ENCODE measurements at regions not wholly inside any gene's neighbourhood (a gene's known extent, or its start where the extent isn't known, plus 50 kb on each side); places are given as distances from the start of the nearest gene placed in this dataset.
"Not testable (repeated sequence)": the region's sequence is repeated elsewhere in the genome, so short reads cannot be mapped to it uniquely, and the experiment has no call there.

DNA sequence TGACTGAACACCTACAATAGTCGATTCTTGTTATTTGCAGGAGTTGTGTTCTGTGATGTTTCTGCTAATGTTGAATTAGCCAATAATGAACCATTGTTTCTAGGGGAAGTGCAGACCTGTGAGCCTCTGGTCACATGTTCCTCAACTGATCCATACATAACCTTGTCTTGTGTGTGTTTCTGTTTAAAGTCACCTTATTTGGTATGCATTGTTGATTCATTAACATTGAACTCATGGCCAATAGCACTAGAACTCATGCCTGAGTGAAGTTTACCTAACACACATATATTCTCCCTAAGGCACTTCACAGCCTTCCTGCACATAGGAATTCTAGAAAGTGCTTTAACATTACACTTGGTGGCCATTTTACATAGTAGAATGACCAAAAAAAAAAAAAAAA is 271.8 kb upstream of the PLET1 start:
- DNase-seq (ENCODE audit: insufficient read length, low spot score) (no peak), FAIRE-seq (no peak)
- no peak for TF ChIP-seq POLR2A (IDR thresholded peaks at IDR 0.05; ENCODE audit: low read depth, low read length)
- TF ChIP-seq POLR2AphosphoS5 (IDR thresholded peaks at IDR 0.05; ENCODE audit: low read depth, low read length): no peak
- no peak for TF ChIP-seq TAF1 (IDR thresholded peaks at IDR 0.05; ENCODE audit: low read depth, low read length)
- TF ChIP-seq SPI1 (IDR thresholded peaks at IDR 0.05; ENCODE audit: low read depth, low read length): no peak
- TF ChIP-seq PAX5 (IDR thresholded peaks at IDR 0.05; ENCODE audit: insufficient read depth, low read length, severe bottlenecking): no peak
- no peak for TF ChIP-seq POU2F2 (IDR thresholded peaks at IDR 0.05; ENCODE audit: low read depth, low read length)

DNA sequence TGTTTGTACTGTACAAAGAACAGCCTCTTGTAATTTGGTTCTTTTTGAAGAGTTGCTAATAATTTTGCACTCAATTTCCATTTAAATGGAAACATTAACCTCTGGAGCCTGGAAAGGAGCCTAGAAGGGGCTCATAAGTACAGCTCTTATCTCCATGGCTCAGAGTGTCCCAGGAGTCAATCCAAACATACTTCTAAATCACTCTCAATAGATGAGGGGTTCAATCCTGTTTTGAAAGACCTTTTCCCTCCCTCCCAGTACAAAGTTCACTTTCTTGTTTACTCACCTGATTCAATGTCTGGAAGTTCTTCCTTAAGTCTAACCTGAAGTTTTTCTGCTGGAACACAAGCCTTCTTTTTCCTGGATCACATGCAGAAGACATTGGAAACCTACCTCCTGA is 273.0 kb upstream of the PLET1 start:
- DNase-seq (ENCODE audit: insufficient read length, low spot score) (no peak), FAIRE-seq (no peak)
- no peak for TF ChIP-seq POU2F2 (IDR thresholded peaks at IDR 0.05; ENCODE audit: low read depth, low read length)
- no peak for TF ChIP-seq POLR2A (IDR thresholded peaks at IDR 0.05; ENCODE audit: low read depth, low read length)
- no peak for TF ChIP-seq POLR2AphosphoS5 (IDR thresholded peaks at IDR 0.05; ENCODE audit: low read depth, low read length)
- TF ChIP-seq PAX5 (IDR thresholded peaks at IDR 0.05; ENCODE audit: insufficient read depth, low read length, severe bottlenecking): no peak
- TF ChIP-seq SPI1 (IDR thresholded peaks at IDR 0.05; ENCODE audit: low read depth, low read length): no peak
- TF ChIP-seq TAF1 (IDR thresholded peaks at IDR 0.05; ENCODE audit: low read depth, low read length): no peak

DNA sequence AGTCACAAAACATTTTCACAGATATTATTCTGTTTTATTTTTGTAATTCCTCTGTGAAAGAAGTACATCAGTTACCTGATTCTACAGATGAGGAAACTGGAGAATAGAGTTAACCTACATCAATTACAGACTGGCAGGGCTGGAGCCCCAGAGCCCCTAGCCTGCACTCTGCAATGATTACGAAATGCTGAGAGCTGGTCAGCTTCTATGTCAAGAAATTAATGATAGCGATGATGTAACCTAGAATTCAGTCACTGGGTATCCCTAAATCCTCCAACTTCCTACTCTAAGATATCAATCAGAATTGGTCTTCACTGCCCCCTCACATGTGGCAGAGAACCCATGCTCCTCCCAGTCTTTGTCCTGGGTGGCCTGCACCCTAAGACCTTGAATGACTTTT is 273.5 kb upstream of the PLET1 start:
- TF ChIP-seq POU2F2 (IDR thresholded peaks at IDR 0.05; ENCODE audit: low read depth, low read length): no peak
- TF ChIP-seq POLR2AphosphoS5 (IDR thresholded peaks at IDR 0.05; ENCODE audit: low read depth, low read length): no peak
- TF ChIP-seq POLR2A (IDR thresholded peaks at IDR 0.05; ENCODE audit: low read depth, low read length): no peak
- TF ChIP-seq PAX5 (IDR thresholded peaks at IDR 0.05; ENCODE audit: insufficient read depth, low read length, severe bottlenecking): no peak
- TF ChIP-seq TAF1 (IDR thresholded peaks at IDR 0.05; ENCODE audit: low read depth, low read length): no peak
- no peak for TF ChIP-seq SPI1 (IDR thresholded peaks at IDR 0.05; ENCODE audit: low read depth, low read length)
- FAIRE-seq: no peak
- DNase-seq (ENCODE audit: insufficient read length, low spot score): no peak

DNA sequence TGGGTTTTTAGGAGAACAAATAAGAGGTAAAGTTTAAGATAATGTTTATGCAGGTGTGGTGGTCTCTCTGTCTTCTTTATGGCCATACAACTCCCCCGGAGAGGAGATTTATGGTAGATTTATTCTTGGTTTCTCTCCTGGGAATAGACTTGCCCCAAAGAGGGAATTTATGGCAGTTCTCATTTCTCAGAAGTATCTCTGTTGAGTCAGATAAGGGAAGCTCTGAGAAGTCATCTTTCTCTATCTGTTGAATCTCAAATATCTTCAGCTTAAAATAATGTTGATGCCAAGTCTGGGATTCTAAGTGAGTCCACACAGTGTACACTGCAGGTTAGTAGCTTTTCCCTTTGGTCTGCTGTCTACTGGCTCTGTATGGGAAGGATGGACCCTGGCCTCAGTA is 276.4 kb upstream of the PLET1 start:
- TF ChIP-seq POLR2A (IDR thresholded peaks at IDR 0.05; ENCODE audit: low read depth, low read length): no peak
- TF ChIP-seq POLR2AphosphoS5 (IDR thresholded peaks at IDR 0.05; ENCODE audit: low read depth, low read length): no peak
- no peak for TF ChIP-seq SPI1 (IDR thresholded peaks at IDR 0.05; ENCODE audit: low read depth, low read length)
- TF ChIP-seq TAF1 (IDR thresholded peaks at IDR 0.05; ENCODE audit: low read depth, low read length): no peak
- no peak for TF ChIP-seq POU2F2 (IDR thresholded peaks at IDR 0.05; ENCODE audit: low read depth, low read length)
- no peak for TF ChIP-seq PAX5 (IDR thresholded peaks at IDR 0.05; ENCODE audit: insufficient read depth, low read length, severe bottlenecking)
- no peak for DNase-seq (ENCODE audit: insufficient read length, low spot score)
- FAIRE-seq: no peak

DNA sequence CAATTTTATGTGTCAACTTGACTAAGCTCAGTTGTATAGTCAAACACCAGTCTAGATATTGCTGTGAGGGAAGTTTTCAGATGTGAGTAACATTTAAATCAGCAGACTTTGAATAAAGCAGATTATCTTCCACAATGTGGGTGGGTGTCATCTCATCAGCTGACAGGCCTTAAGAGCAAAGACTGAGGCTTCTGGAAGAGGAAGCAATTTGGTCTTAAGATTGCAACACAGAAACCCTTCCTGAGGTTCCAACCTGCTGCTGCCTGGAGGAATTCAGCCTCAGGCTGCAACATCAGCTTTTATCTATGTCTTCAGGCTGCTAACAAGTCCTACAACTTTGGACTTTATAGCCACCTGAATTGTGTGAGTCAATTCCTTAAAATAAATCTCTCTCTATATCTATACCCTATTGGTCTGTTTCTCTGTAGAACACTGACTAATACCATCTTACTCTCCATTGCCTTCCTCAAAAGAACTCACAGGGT is 277.2 kb upstream of the PLET1 start:
- TF ChIP-seq TAF1 (IDR thresholded peaks at IDR 0.05; ENCODE audit: low read depth, low read length) (no peak), SPI1 (IDR thresholded peaks at IDR 0.05; ENCODE audit: low read depth, low read length) (no peak), PAX5 (IDR thresholded peaks at IDR 0.05; ENCODE audit: insufficient read depth, low read length, severe bottlenecking) (no peak), POLR2AphosphoS5 (IDR thresholded peaks at IDR 0.05; ENCODE audit: low read depth, low read length) (no peak)
- FAIRE-seq: no peak
- DNase-seq (ENCODE audit: insufficient read length, low spot score): no peak

DNA sequence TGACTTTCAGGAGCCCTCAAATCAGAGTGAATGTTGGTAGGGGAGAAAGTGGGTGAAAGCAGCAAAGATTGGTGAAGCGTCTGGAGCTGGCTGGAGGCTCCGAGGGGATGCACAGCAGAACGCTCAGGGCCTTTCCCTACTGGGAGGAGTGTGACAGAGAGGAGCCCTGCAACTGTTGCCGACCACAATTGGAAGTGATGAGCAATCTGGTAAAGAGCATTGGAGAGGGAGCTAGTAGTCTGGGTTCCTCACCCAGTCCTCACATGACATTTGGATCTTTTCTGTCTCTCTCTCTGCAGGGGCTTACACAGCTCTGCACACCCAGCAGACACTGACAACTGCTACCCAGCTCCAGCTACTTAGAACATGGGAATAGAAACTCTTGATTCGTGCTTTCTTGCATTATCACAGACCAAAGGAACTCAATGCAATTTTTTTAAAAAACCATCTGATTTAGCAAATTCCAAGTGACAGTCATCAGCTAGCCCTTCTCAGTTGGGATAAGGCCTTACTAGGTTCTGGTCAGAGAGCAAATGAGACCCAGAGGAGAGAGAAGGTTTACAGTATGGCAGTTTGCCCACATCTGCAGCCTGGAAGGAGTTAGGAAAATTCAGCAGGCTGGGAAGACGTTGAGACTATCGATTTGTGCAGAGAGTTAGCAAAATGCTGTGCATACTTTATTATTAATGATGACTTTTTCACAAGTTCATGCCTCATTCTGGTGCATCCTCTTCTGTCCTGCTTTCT is 278.0 kb upstream of the PLET1 start:
- DNase-seq (ENCODE audit: insufficient read length, low spot score) (no peak), FAIRE-seq (no peak)
- TF ChIP-seq TAF1 (IDR thresholded peaks at IDR 0.05; ENCODE audit: low read depth, low read length): no peak
- no peak for TF ChIP-seq POLR2AphosphoS5 (IDR thresholded peaks at IDR 0.05; ENCODE audit: low read depth, low read length)
- TF ChIP-seq PAX5 (IDR thresholded peaks at IDR 0.05; ENCODE audit: insufficient read depth, low read length, severe bottlenecking): no peak
- no peak for TF ChIP-seq POU2F2 (IDR thresholded peaks at IDR 0.05; ENCODE audit: low read depth, low read length)
- TF ChIP-seq SPI1 (IDR thresholded peaks at IDR 0.05; ENCODE audit: low read depth, low read length): no peak
- no peak for TF ChIP-seq POLR2A (IDR thresholded peaks at IDR 0.05; ENCODE audit: low read depth, low read length)

DNA sequence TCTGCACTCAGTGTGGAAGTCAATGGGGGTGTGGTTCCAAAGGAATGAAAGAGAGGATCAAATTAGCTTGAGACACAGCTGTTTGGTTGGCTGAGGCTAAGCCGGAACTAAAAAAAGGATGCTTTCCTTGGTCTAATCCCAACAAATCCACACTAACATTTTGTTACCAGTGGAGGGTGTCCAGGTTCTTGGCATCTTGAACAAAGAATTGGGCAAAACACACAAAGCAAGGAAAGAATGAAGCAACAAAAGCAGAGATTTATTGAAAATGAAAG is 278.6 kb upstream of the PLET1 start:
- not testable (repeated sequence) for DNase-seq (ENCODE audit: insufficient read length, low spot score); FAIRE-seq

DNA sequence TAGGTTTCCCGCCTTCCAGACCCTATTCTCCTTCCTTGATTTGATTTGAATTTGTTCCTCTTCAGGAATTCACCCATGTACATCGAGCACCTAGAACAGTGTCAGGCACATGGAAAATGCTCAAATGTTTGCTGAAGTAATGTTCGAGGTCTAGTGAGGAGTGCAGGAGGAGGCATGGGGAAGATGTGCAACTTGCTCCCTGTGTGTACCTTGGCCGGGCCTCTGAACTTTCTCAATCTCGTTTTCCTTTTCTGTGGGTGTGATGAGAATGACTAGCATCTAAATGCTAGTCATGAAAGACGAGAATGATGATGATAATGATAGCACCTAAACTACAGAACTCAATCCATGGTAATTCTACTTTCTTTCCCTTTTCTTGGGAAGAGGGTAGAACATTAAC is 279.1 kb upstream of the PLET1 start:
- FAIRE-seq: peak; percentile 35
- TF ChIP-seq TAF1 (IDR thresholded peaks at IDR 0.05; ENCODE audit: low read depth, low read length) (no peak), POLR2A (IDR thresholded peaks at IDR 0.05; ENCODE audit: low read depth, low read length) (no peak), POU2F2 (IDR thresholded peaks at IDR 0.05; ENCODE audit: low read depth, low read length) (no peak), PAX5 (IDR thresholded peaks at IDR 0.05; ENCODE audit: insufficient read depth, low read length, severe bottlenecking) (no peak), SPI1 (IDR thresholded peaks at IDR 0.05; ENCODE audit: low read depth, low read length) (no peak), POLR2AphosphoS5 (IDR thresholded peaks at IDR 0.05; ENCODE audit: low read depth, low read length) (no peak)
- DNase-seq (ENCODE audit: insufficient read length, low spot score): no peak

DNA sequence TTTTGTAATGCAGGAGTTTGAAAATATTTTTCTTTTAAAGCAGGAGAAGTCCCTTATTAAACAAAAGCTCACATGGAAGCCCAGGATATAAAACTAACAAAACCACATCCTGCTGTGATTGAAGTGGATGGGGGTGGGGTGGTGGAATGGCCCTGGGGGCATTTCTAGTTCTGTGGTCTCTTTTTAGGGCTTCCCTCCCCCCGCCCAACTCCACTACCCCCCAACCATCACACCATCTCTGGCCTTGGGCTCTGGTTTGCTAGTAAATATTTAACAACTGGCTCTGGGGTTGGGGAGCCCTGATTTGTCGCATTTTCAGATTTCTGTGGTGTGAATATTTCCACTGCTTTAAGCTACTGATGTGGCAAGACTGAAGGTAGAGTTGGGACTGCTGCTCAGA is 279.6 kb upstream of the PLET1 start:
- TF ChIP-seq POLR2AphosphoS5 (IDR thresholded peaks at IDR 0.05; ENCODE audit: low read depth, low read length) (no peak), PAX5 (IDR thresholded peaks at IDR 0.05; ENCODE audit: insufficient read depth, low read length, severe bottlenecking) (no peak), SPI1 (IDR thresholded peaks at IDR 0.05; ENCODE audit: low read depth, low read length) (no peak), POU2F2 (IDR thresholded peaks at IDR 0.05; ENCODE audit: low read depth, low read length) (no peak)
- FAIRE-seq (no peak), DNase-seq (ENCODE audit: insufficient read length, low spot score) (no peak)

Data from GM12891 (cell line).